ENCODE measurements at regions not wholly inside any gene's neighbourhood (a gene's known extent, or its start where the extent isn't known, plus 50 kb on each side); places are given as distances from the start of the nearest gene placed in this dataset.

DNA sequence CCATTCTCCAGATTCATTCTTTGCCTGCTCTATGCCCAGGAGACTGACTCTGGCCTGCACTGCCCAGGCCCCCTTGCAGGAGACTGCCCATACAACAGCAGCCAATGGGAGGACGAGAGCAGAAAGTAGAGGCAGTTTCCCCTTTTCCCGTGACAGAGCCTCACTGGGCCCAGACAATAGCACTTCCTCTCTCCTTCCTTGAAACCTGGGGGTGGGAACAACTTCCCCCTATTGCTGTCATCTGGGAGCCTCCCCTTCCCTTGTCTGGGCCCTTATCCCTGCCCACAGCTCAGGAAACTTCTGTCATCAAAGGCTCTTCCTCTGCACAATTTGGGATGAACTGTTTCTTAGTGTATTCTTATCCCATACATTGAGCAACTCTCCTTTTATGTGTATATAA, 60.8 kb upstream of the KCNJ15 start:
- no peak for DNase-seq (ENCODE audit: low read depth)

DNA sequence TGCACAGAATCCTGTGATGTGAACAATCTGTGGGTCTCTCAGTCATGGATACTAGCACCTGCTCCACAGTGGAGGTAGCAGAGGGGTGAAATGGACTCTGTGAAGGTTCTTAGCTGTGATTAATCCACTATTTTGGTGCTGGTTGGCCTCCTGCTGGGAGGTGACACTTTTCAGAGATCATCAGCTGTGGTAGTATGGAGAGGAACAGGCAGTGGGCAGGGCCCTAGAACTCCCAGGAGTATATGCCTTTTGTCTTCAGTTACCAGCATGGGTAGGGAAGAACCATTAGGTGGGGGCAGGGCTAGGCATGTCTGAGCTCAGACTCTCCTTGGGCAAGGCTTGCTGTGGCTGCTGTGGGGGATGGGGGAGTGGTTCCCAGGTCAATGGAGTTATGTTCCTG, 54.0 kb upstream of the KCNJ15 start:
- DNase-seq (ENCODE audit: low read depth) = no peak

DNA sequence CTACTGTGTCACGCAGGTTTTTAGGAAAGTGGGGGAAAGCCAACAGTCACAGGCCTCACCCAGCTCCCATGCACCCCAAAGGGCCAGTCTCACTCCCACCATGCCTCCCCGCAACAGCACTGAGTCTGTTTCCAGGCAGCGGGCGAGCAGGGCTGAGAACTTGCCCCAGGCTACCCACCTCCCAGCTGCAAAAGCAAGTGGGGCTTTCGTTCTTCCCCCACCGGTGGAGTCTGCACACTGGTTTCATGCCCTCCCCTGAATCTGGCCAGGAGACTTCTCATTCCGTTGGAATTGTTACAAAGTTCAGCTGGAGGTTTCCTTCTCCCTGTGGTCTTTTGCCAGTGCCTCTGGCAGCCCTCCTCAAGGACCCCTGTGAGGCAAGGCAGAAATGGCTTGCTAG, 53.6 kb upstream of the KCNJ15 start:
- peak; percentile 56 for DNase-seq (ENCODE audit: low read depth)

DNA sequence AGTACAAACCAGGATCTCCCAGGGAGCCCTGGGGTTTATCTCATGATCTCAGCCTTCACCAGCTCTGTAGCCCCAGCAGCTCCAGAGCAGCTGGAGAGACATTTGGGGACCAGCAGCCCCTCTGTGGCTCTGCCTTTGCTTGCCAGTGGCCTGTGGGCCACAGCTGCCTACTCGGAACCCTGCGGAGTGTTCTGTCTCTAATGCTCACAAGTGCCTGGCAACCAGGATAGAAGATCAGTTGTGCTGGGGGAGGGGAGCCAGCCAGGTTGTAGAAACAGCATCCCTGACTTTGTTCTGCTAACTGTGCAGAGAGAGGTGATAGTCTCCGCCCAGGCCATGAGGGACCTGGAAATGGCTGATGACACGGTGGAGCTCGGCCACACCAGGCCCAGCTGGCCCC, 50.9 kb upstream of the KCNJ15 start:
- no peak for DNase-seq (ENCODE audit: low read depth)

DNA sequence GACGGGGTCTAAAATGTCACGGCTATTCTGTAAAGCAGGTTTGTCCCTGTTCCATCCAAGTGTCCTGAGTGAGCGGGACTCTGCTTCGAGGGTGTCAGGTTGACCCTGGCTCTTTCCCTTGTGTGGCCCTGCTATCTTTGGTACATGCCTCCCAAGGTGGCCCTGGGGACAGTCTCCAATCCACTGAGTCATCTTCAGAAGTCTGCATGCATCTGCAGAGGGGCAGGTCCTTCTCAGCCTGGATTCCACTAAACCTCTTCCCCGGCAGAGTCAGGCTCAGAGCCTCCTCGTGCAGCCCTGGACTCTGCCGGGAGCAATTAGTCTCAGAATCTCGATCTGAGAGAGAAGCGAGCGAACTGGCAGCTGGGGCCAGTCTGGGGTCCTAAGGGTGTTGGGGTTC, 50.1 kb upstream of the KCNJ15 start:
- peak; percentile 44 for DNase-seq (ENCODE audit: low read depth)
